A549 (cell line): ENCODE measurements at regions not wholly inside any gene's neighbourhood (a gene's known extent, or its start where the extent isn't known, plus 50 kb on each side); places are given as distances from the start of the nearest gene placed in this dataset.

ENCODE experiments used
- CHD2 ChIP-seq: fragments of 150-350 bp; IDR thresholded peaks from 2 replicates; pipeline ENCODE4 v1.6.1; 2014; ENCODE audit warnings: low read length; ENCODE audit not compliant: partially characterized antibody
- MYC ChIP-seq: IDR thresholded peaks from 2 replicates; pipeline ENCODE4 v1.6.1; 2012; ENCODE audit warnings: mild to moderate bottlenecking, inconsistent platforms, low read length, improper control_type of control experiment, borderline replicate concordance
- RAD21 ChIP-seq, 2 experiments: fragments of >200 bp in 1 of 2; sonication (Bioruptor Twin) in 1 of 2; formaldehyde crosslinking in 1 of 2; IDR thresholded peaks in 1 of 2; conservative IDR thresholded peaks in 1 of 2; 2 replicates in 1 of 2; 3 replicates in 1 of 2; pipeline ENCODE4 v1.6.1; 2012 to 2018; ENCODE audit warnings: inconsistent platforms in 1 of 2
- RARB ChIP-seq: fragments of 250-450 bp; sonication (Bioruptor Pico); IDR thresholded peaks from 2 replicates; pipeline ENCODE4 v1.8.0; 2021; ENCODE audit warnings: mild to moderate bottlenecking, moderate library complexity
- SREBF2 ChIP-seq: fragments of 450-650 bp; IDR thresholded peaks from 2 replicates; pipeline ENCODE4 v1.6.1; 2014; ENCODE audit warnings: mild to moderate bottlenecking, moderate library complexity
- TFCP2L1 ChIP-seq: fragments of 250-450 bp; sonication (Bioruptor Pico); IDR thresholded peaks from 2 replicates; pipeline ENCODE4 v1.5.0; 2021; ENCODE audit warnings: mild to moderate bottlenecking
- TF ChIP-seq, protein P1 (sequence below): fragments of >200 bp; sonication (Bioruptor Twin); formaldehyde crosslinking; IDR thresholded peaks from 3 replicates; pipeline ENCODE4 v1.5.1; 2016
- TF ChIP-seq, protein P2 (sequence below): fragments of 150-350 bp; IDR thresholded peaks from 2 replicates; pipeline ENCODE4 v1.6.1; 2014; ENCODE audit warnings: low read depth, mild to moderate bottlenecking, low read length

DNA sequence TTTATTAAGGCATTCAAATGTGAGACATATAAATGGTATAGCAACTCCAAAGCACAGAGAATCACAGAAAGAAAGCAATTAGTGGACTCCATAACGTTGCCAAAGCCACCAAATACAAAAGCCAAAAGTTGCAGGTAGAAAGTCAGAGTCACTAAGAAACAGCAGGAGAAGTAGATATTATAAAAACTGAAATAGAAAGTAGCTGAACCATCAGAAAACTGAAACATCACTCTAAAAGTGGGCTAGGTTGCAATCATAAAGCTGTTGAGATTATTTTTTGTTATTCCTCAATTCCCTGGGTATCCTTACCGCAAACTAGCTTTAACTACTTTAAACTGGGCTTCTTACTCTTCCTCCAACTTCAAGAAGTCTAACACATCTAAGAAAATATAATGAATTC lies 108.1 kb upstream of the ARRDC3 start:
- TF ChIP-seq, protein P1, sequence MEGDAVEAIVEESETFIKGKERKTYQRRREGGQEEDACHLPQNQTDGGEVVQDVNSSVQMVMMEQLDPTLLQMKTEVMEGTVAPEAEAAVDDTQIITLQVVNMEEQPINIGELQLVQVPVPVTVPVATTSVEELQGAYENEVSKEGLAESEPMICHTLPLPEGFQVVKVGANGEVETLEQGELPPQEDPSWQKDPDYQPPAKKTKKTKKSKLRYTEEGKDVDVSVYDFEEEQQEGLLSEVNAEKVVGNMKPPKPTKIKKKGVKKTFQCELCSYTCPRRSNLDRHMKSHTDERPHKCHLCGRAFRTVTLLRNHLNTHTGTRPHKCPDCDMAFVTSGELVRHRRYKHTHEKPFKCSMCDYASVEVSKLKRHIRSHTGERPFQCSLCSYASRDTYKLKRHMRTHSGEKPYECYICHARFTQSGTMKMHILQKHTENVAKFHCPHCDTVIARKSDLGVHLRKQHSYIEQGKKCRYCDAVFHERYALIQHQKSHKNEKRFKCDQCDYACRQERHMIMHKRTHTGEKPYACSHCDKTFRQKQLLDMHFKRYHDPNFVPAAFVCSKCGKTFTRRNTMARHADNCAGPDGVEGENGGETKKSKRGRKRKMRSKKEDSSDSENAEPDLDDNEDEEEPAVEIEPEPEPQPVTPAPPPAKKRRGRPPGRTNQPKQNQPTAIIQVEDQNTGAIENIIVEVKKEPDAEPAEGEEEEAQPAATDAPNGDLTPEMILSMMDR, result no peak
- TF ChIP-seq RARB (CRISPR knock-in tag) (no peak), SREBF2 (no peak), MYC (no peak), CHD2 (no peak), TFCP2L1 (no peak), RAD21 (conservative IDR thresholded peaks at IDR 0.05 in 1 of 2, IDR thresholded peaks at IDR 0.05 in 1 of 2) (no peak)
- TF ChIP-seq, protein P2, sequence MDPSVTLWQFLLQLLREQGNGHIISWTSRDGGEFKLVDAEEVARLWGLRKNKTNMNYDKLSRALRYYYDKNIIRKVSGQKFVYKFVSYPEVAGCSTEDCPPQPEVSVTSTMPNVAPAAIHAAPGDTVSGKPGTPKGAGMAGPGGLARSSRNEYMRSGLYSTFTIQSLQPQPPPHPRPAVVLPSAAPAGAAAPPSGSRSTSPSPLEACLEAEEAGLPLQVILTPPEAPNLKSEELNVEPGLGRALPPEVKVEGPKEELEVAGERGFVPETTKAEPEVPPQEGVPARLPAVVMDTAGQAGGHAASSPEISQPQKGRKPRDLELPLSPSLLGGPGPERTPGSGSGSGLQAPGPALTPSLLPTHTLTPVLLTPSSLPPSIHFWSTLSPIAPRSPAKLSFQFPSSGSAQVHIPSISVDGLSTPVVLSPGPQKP, result no peak
